Naive thymus-derived CD4-positive, alpha-beta T cell (primary cell): ENCODE measurements at regions not wholly inside any gene's neighbourhood (a gene's known extent, or its start where the extent isn't known, plus 50 kb on each side); places are given as distances from the start of the nearest gene placed in this dataset.

Source experiments
- ATAC-seq: fragments of 150-1000 bp; cut with Tn5 transposase; 2 replicates; pipeline ENCODE4 v1.10.0; 2021; ENCODE audit warnings: mild to moderate bottlenecking, moderate library complexity
- CTCF ChIA-PET: fragments of 350-600 bp; sonication (Branson Sonifier 250); formaldehyde crosslinking; loops from one replicate; lab custom pipeline; 2021; ENCODE audit warnings: antibody characterized with exemption; lab: Charles Lee
- POLR2A ChIA-PET: fragments of 350-600 bp; sonication (Branson Sonifier 250); formaldehyde crosslinking; loops from one replicate; lab custom pipeline; 2021; ENCODE audit warnings: antibody characterized with exemption, inconsistent platforms; lab: Charles Lee
- DNase-seq, 9 donors: peaks; one replicate each; pipeline versions ENCODE4 v3.0.0 to v3.0.0-alpha.2; 2020 to 2022; ENCODE audit warnings: mixed read lengths in 1 of 9
- H3K27ac ChIP-seq: one replicate; pipeline ENCODE4 v1.7.0; 2013; ENCODE audit warnings: mild to moderate bottlenecking, low read depth, low read length, moderate library complexity
- H3K27me3 ChIP-seq, 2 donors: one replicate each; pipeline ENCODE4 v1.7.0; 2013; ENCODE audit warnings: low read length in 2 of 2, mild to moderate bottlenecking in 2 of 2, moderate library complexity in 2 of 2; ENCODE audit not compliant: control insufficient read depth in 2 of 2, insufficient read depth in 2 of 2
- H3K36me3 ChIP-seq, 3 experiments: 1 replicate in 2 of 3; 2 replicates in 1 of 3; pipeline ENCODE4 v1.7.0; 2013; ENCODE audit warnings: low read length in 3 of 3, mild to moderate bottlenecking in 3 of 3, moderate library complexity in 1 of 3; ENCODE audit not compliant: insufficient read depth in 3 of 3, control insufficient read depth in 2 of 3
- H3K4me1 ChIP-seq, 2 donors: one replicate each; pipeline ENCODE4 v1.7.0; 2013; ENCODE audit warnings: low read length in 2 of 2, mild to moderate bottlenecking in 2 of 2, moderate library complexity in 1 of 2; ENCODE audit not compliant: control insufficient read depth in 2 of 2, insufficient read depth in 2 of 2
- H3K4me3 ChIP-seq: 2 replicates; pipeline ENCODE4 v1.7.0; 2013; ENCODE audit warnings: mild to moderate bottlenecking, low read length
- H3K9me3 ChIP-seq, 3 experiments: 1 replicate in 2 of 3; 2 replicates in 1 of 3; pipeline ENCODE4 v1.7.0; 2013; ENCODE audit warnings: low read length in 3 of 3; ENCODE audit not compliant: control insufficient read depth in 2 of 3
- H3K27ac Mint-ChIP-seq, 9 donors: one replicate each; pipeline ENCODE4 v1.8.0; 2020 to 2022; ENCODE audit warnings: mixed read lengths in 9 of 9, mild to moderate bottlenecking in 8 of 9, moderate library complexity in 5 of 9, inconsistent platforms in 2 of 9
- H3K27me3 Mint-ChIP-seq, 5 donors: one replicate each; pipeline ENCODE4 v1.8.0; 2021 to 2022; ENCODE audit warnings: mixed read lengths in 5 of 5, mild to moderate bottlenecking in 1 of 5
- H3K36me3 Mint-ChIP-seq, 5 donors: one replicate each; pipeline ENCODE4 v1.8.0; 2020 to 2022; ENCODE audit warnings: mixed read lengths in 5 of 5, mild to moderate bottlenecking in 3 of 5, inconsistent platforms in 1 of 5
- H3K4me1 Mint-ChIP-seq, 7 donors: one replicate each; pipeline ENCODE4 v1.8.0; 2020 to 2022; ENCODE audit warnings: mixed read lengths in 7 of 7, mild to moderate bottlenecking in 3 of 7, inconsistent platforms in 1 of 7
- H3K4me3 Mint-ChIP-seq, 10 donors: one replicate each; pipeline ENCODE4 v1.8.0; 2020 to 2022; ENCODE audit warnings: mild to moderate bottlenecking in 10 of 10, mixed read lengths in 10 of 10, moderate library complexity in 6 of 10, inconsistent platforms in 2 of 10
- H3K9me3 Mint-ChIP-seq, 11 donors: one replicate each; pipeline ENCODE4 v1.8.0; 2020 to 2022; ENCODE audit warnings: mixed read lengths in 11 of 11, mild to moderate bottlenecking in 4 of 11, inconsistent platforms in 1 of 11, moderate library complexity in 1 of 11
- intact Hi-C, 2 donors: fragments of 100-400 bp; cut with micrococcal nuclease; formaldehyde crosslinking; loops; one replicate each; pipeline ENCODE4 v1.15.1; 2023

GRCh38 chr7:45401851-45402250 lies 172.3 kb upstream of the ADCY1 start:
- no peaks in the 10 kb centered on the region for H3K9me3 ChIP-seq
- DNase-seq (no peak), ATAC-seq (no peak)
- intact Hi-C loops, result no loop called here
- CTCF ChIA-PET, result no interaction called here
- peaks cover 6 to 26% (median 9%) of the 10 kb centered on the region in 5 donors for H3K27me3 Mint-ChIP-seq
- no peaks in the 10 kb centered on the region for H3K27me3 ChIP-seq
- peaks cover 0 to 13% (median 5%) of the 10 kb centered on the region in 11 donors for H3K9me3 Mint-ChIP-seq
- no peaks in the 10 kb centered on the region for H3K36me3 ChIP-seq
- no peaks in the 10 kb centered on the region for H3K4me1 ChIP-seq
- no peak overlapping the region for H3K27ac Mint-ChIP-seq
- H3K36me3 Mint-ChIP-seq, result no peaks in the 10 kb centered on the region
- H3K27ac ChIP-seq, result no peak overlapping the region
- peaks cover 0 to 7% (median 0%) of the 10 kb centered on the region in 7 donors for H3K4me1 Mint-ChIP-seq
- no peak overlapping the region for H3K4me3 Mint-ChIP-seq
- H3K4me3 ChIP-seq, result no peak overlapping the region
- POLR2A ChIA-PET, result no interaction called here

GRCh38 chr7:45402480-45403218 lies 171.5 kb upstream of the ADCY1 start:
- H3K27ac ChIP-seq, result no peak overlapping the region
- Mint-ChIP-seq H3K4me3 (no peak overlapping the region), H3K27ac (no peak overlapping the region), H3K9me3 (peaks cover 0 to 10% (median 5%) of the 10 kb centered on the region in 11 donors), H3K36me3 (no peaks in the 10 kb centered on the region), H3K4me1 (peaks cover 0 to 7% (median 0%) of the 10 kb centered on the region in 7 donors), H3K27me3 (peaks cover 6 to 26% (median 9%) of the 10 kb centered on the region in 5 donors)
- H3K27me3 ChIP-seq, result no peaks in the 10 kb centered on the region
- no peaks in the 10 kb centered on the region for H3K4me1 ChIP-seq
- ATAC-seq (peak; percentile 38), DNase-seq (no peak)
- intact Hi-C loops, result no loop called here
- ChIA-PET CTCF (no interaction called here), POLR2A (no interaction called here)
- H3K9me3 ChIP-seq, result no peaks in the 10 kb centered on the region
- H3K4me3 ChIP-seq, result no peak overlapping the region
- no peaks in the 10 kb centered on the region for H3K36me3 ChIP-seq

- H3K27me3 ChIP-seq, result no peaks in the 10 kb centered on the region
- H3K27ac ChIP-seq, result no peak overlapping the region
- no peaks in the 10 kb centered on the region for H3K9me3 ChIP-seq
- no peak overlapping the region for H3K27ac Mint-ChIP-seq
- ATAC-seq, result no peak
- no peaks in the 10 kb centered on the region for H3K36me3 Mint-ChIP-seq
- no peaks in the 10 kb centered on the region for H3K4me1 ChIP-seq
- no peak for DNase-seq
- ChIA-PET POLR2A (no interaction called here), CTCF (no interaction called here)
- H3K4me1 Mint-ChIP-seq, result peaks cover 0 to 7% (median 0%) of the 10 kb centered on the region in 7 donors
- intact Hi-C loops, result no loop called here
- H3K36me3 ChIP-seq, result no peaks in the 10 kb centered on the region
- H3K9me3 Mint-ChIP-seq, result peaks cover 0 to 12% (median 5%) of the 10 kb centered on the region in 11 donors
- H3K4me3 Mint-ChIP-seq, result no peak overlapping the region
- H3K4me3 ChIP-seq, result no peak overlapping the region
- H3K27me3 Mint-ChIP-seq, result peaks cover 6 to 32% (median 16%) of the 10 kb centered on the region in 5 donors
Measured at GRCh38 chr7:45404622-45405021, 169.5 kb upstream of the ADCY1 start.

GRCh38 chr7:45407730-45408408 lies 166.3 kb upstream of the ADCY1 start:
- ChIA-PET POLR2A (no interaction called here), CTCF (interaction anchor here (0.5 kb wide), 1 partner anchor 110 kb away, joined by 4 read pairs; no protein-coding TSS in a partner anchor)
- H3K27ac Mint-ChIP-seq, result no peak overlapping the region
- DNase-seq, result no peak
- peaks cover 0 to 2% (median 0%) of the 10 kb centered on the region in 7 donors for H3K4me1 Mint-ChIP-seq
- no peak overlapping the region for H3K4me3 ChIP-seq
- H3K27me3 ChIP-seq, result no peaks in the 10 kb centered on the region
- ATAC-seq, result no peak
- peaks cover 0 to 8% (median 0%) of the 10 kb centered on the region in 3 experiments for H3K9me3 ChIP-seq
- H3K9me3 Mint-ChIP-seq, result peaks cover 4 to 21% (median 6%) of the 10 kb centered on the region in 11 donors
- H3K36me3 Mint-ChIP-seq, result no peaks in the 10 kb centered on the region
- no peak overlapping the region for H3K27ac ChIP-seq
- H3K4me1 ChIP-seq, result no peaks in the 10 kb centered on the region
- no peak overlapping the region for H3K4me3 Mint-ChIP-seq
- H3K36me3 ChIP-seq, result no peaks in the 10 kb centered on the region
- intact Hi-C loops, result no loop called here
- H3K27me3 Mint-ChIP-seq, result peaks cover 0 to 21% (median 11%) of the 10 kb centered on the region in 5 donors

GRCh38 chr7:45408409-45408737 lies 165.8 kb upstream of the ADCY1 start:
- Mint-ChIP-seq H3K9me3 (peaks cover 2 to 18% (median 6%) of the 10 kb centered on the region in 11 donors), H3K4me1 (no peaks in the 10 kb centered on the region), H3K36me3 (no peaks in the 10 kb centered on the region), H3K27me3 (peaks cover 0 to 21% (median 11%) of the 10 kb centered on the region in 5 donors), H3K4me3 (no peak overlapping the region), H3K27ac (no peak overlapping the region)
- Histone ChIP-seq H3K4me3 (no peak overlapping the region), H3K4me1 (no peaks in the 10 kb centered on the region), H3K36me3 (no peaks in the 10 kb centered on the region), H3K9me3 (peaks cover 0 to 8% (median 0%) of the 10 kb centered on the region in 3 experiments), H3K27me3 (no peaks in the 10 kb centered on the region), H3K27ac (no peak overlapping the region)
- no peak for DNase-seq
- intact Hi-C loops, result no loop called here
- ATAC-seq, result no peak
- CTCF ChIA-PET, result no interaction called here
- POLR2A ChIA-PET, result no interaction called here

- Histone ChIP-seq H3K4me3 (no peak overlapping the region), H3K9me3 (peaks cover 0 to 8% (median 0%) of the 10 kb centered on the region in 3 experiments), H3K36me3 (no peaks in the 10 kb centered on the region), H3K4me1 (no peaks in the 10 kb centered on the region), H3K27ac (no peak overlapping the region), H3K27me3 (no peaks in the 10 kb centered on the region)
- Mint-ChIP-seq H3K36me3 (no peaks in the 10 kb centered on the region), H3K27me3 (peaks cover 0 to 18% (median 11%) of the 10 kb centered on the region in 5 donors), H3K27ac (no peak overlapping the region), H3K4me3 (no peak overlapping the region), H3K9me3 (peaks cover 0 to 12% (median 5%) of the 10 kb centered on the region in 11 donors), H3K4me1 (no peaks in the 10 kb centered on the region)
- ChIA-PET POLR2A (no interaction called here), CTCF (no interaction called here)
- DNase-seq, result no peak
- no peak for ATAC-seq
- intact Hi-C loops, result no loop called here
Measured at GRCh38 chr7:45410893-45411292, 163.3 kb upstream of the ADCY1 start.
